ENCODE measurements at regions not wholly inside any gene's neighbourhood (a gene's known extent, or its start where the extent isn't known, plus 50 kb on each side); places are given as distances from the start of the nearest gene placed in this dataset.

DNA sequence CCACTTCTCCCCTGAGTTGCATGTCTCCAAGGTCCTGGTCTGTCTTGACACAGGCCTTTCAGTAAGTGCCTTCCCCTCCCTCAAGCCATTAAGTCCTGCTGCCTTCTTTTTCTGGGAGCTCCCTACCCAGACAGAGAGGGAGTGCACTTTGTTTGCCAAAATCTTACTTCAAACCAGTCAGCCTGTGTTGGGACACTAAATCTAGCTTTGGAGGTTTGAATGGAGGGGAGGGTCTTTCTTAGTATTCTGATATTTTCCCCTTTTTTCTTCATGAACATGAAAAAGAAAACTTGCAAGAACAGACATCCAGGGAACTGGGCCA is 170.7 kb upstream of the PMEPA1 start:
- Mint-ChIP-seq H3K9me3 (no peaks in the 10 kb centered on the region), H3K4me1 (ENCODE audit: low read depth) (no peaks in the 10 kb centered on the region), H3K4me3 (no peak overlapping the region), H3K27ac (no peak overlapping the region), H3K36me3 (ENCODE audit: low read depth) (no peaks in the 10 kb centered on the region), H3K27me3 (peaks cover 16% of the 10 kb centered on the region)
- no peak for DNase-seq

- H3K27ac Mint-ChIP-seq, result no peak overlapping the region
- no peak for DNase-seq
- no peaks in the 10 kb centered on the region for H3K9me3 Mint-ChIP-seq
- H3K4me3 Mint-ChIP-seq, result no peak overlapping the region
- no peaks in the 10 kb centered on the region for H3K36me3 Mint-ChIP-seq (ENCODE audit: low read depth)
- H3K4me1 Mint-ChIP-seq (ENCODE audit: low read depth), result no peaks in the 10 kb centered on the region
- peaks cover 12% of the 10 kb centered on the region for H3K27me3 Mint-ChIP-seq
Observed at GRCh38 chr20:57879779-57880570, 170.2 kb upstream of the PMEPA1 start.

- Mint-ChIP-seq H3K9me3 (no peaks in the 10 kb centered on the region), H3K36me3 (ENCODE audit: low read depth) (no peaks in the 10 kb centered on the region), H3K27ac (no peak overlapping the region), H3K4me1 (ENCODE audit: low read depth) (no peaks in the 10 kb centered on the region), H3K4me3 (no peak overlapping the region), H3K27me3 (peaks cover 10% of the 10 kb centered on the region)
- DNase-seq, result no peak
Observed at GRCh38 chr20:57879437-57879778, 169.6 kb upstream of the PMEPA1 start.

GRCh38 chr20:57878786-57879424 is 169.1 kb upstream of the PMEPA1 start:
- H3K4me3 Mint-ChIP-seq, result no peak overlapping the region
- no peaks in the 10 kb centered on the region for H3K4me1 Mint-ChIP-seq (ENCODE audit: low read depth)
- H3K27ac Mint-ChIP-seq, result no peak overlapping the region
- DNase-seq, result no peak
- no peaks in the 10 kb centered on the region for H3K36me3 Mint-ChIP-seq (ENCODE audit: low read depth)
- peaks cover 12% of the 10 kb centered on the region for H3K27me3 Mint-ChIP-seq
- no peaks in the 10 kb centered on the region for H3K9me3 Mint-ChIP-seq

DNA sequence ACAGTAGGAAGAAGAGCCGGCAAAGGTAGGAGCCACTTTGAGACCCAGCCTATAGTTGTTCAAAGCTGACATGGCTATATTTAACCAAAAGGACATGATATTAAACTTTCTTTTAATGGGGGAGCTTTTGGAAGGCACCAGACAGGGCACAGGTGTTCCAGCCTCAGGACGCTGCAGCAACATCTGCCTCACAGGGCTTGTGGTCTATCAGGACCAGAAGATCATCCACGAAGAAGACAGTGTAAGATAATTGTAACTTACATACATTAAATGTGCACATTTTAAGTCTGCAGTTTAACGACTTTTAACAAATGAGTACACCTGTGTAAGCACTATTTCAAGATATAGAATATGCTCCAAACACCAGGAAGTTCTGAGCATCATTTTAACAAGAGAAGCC is 168.2 kb upstream of the PMEPA1 start:
- Mint-ChIP-seq H3K9me3 (no peaks in the 10 kb centered on the region), H3K27ac (no peak overlapping the region), H3K4me3 (no peak overlapping the region), H3K4me1 (ENCODE audit: low read depth) (no peaks in the 10 kb centered on the region), H3K36me3 (ENCODE audit: low read depth) (no peaks in the 10 kb centered on the region), H3K27me3 (peaks cover 15% of the 10 kb centered on the region)
- DNase-seq, result no peak

GRCh38 chr20:57877131-57877824 is 167.5 kb upstream of the PMEPA1 start:
- DNase-seq, result no peak
- H3K4me3 Mint-ChIP-seq, result no peak overlapping the region
- H3K27ac Mint-ChIP-seq, result no peak overlapping the region
- peaks cover 19% of the 10 kb centered on the region for H3K27me3 Mint-ChIP-seq
- H3K4me1 Mint-ChIP-seq (ENCODE audit: low read depth), result no peaks in the 10 kb centered on the region
- H3K9me3 Mint-ChIP-seq, result no peaks in the 10 kb centered on the region
- H3K36me3 Mint-ChIP-seq (ENCODE audit: low read depth), result no peaks in the 10 kb centered on the region

GRCh38 chr20:57876163-57876562 is 166.3 kb upstream of the PMEPA1 start:
- DNase-seq, result no peak
- no peak overlapping the region for H3K4me3 Mint-ChIP-seq
- H3K27ac Mint-ChIP-seq, result no peak overlapping the region
- H3K4me1 Mint-ChIP-seq (ENCODE audit: low read depth), result no peaks in the 10 kb centered on the region
- peaks cover 22% of the 10 kb centered on the region for H3K27me3 Mint-ChIP-seq
- no peaks in the 10 kb centered on the region for H3K9me3 Mint-ChIP-seq
- no peaks in the 10 kb centered on the region for H3K36me3 Mint-ChIP-seq (ENCODE audit: low read depth)

DNA sequence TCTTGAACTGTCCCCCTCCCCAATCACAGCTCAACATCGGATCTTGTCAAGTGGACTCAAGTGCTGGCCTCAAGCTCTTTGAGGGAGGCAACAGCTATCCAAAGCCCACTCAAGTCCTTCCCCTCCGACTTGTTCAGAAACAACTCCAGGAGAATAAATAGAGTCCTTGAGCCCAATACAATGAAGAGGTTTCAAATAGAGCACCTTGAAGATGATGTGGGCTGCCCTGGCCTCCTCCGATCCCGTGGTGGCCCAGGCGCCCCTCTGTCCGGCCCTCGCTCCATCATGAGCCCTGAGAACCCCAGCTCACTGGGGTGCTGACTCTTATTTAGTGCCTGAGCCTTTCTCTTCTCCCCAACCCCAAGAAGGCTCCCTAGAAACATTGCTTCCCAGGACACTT is 164.3 kb upstream of the PMEPA1 start:
- Mint-ChIP-seq H3K27ac (no peak overlapping the region), H3K27me3 (peaks cover 38% of the 10 kb centered on the region), H3K9me3 (no peaks in the 10 kb centered on the region), H3K4me3 (no peak overlapping the region), H3K4me1 (ENCODE audit: low read depth) (no peaks in the 10 kb centered on the region), H3K36me3 (ENCODE audit: low read depth) (no peaks in the 10 kb centered on the region)
- no peak for DNase-seq

GRCh38 chr20:57872816-57873409 is 163.1 kb upstream of the PMEPA1 start:
- no peak for DNase-seq
- Mint-ChIP-seq H3K4me3 (no peak overlapping the region), H3K36me3 (ENCODE audit: low read depth) (no peaks in the 10 kb centered on the region), H3K4me1 (ENCODE audit: low read depth) (no peaks in the 10 kb centered on the region), H3K9me3 (no peaks in the 10 kb centered on the region), H3K27me3 (peaks cover 44% of the 10 kb centered on the region), H3K27ac (no peak overlapping the region)

GRCh38 chr20:57871237-57871632 is 161.4 kb upstream of the PMEPA1 start:
- H3K4me3 Mint-ChIP-seq, result no peak overlapping the region
- peaks cover under 1% of the 10 kb centered on the region for H3K4me1 Mint-ChIP-seq (ENCODE audit: low read depth)
- peaks cover 52% of the 10 kb centered on the region for H3K27me3 Mint-ChIP-seq
- no peaks in the 10 kb centered on the region for H3K36me3 Mint-ChIP-seq (ENCODE audit: low read depth)
- H3K27ac Mint-ChIP-seq, result no peak overlapping the region
- no peaks in the 10 kb centered on the region for H3K9me3 Mint-ChIP-seq
- no peak for DNase-seq

GRCh38 chr20:57870597-57871236 is 160.9 kb upstream of the PMEPA1 start:
- DNase-seq, result no peak
- H3K36me3 Mint-ChIP-seq (ENCODE audit: low read depth), result no peaks in the 10 kb centered on the region
- H3K4me3 Mint-ChIP-seq, result no peak overlapping the region
- H3K4me1 Mint-ChIP-seq (ENCODE audit: low read depth), result peaks cover 5% of the 10 kb centered on the region
- no peak overlapping the region for H3K27ac Mint-ChIP-seq
- H3K27me3 Mint-ChIP-seq, result peaks cover 57% of the 10 kb centered on the region
- no peaks in the 10 kb centered on the region for H3K9me3 Mint-ChIP-seq

GRCh38 chr20:57869951-57870315 is 160.1 kb upstream of the PMEPA1 start:
- no peaks in the 10 kb centered on the region for H3K36me3 Mint-ChIP-seq (ENCODE audit: low read depth)
- no peak for DNase-seq
- no peak overlapping the region for H3K27ac Mint-ChIP-seq
- H3K27me3 Mint-ChIP-seq, result peaks cover 62% of the 10 kb centered on the region
- H3K4me3 Mint-ChIP-seq, result no peak overlapping the region
- peaks cover 7% of the 10 kb centered on the region for H3K4me1 Mint-ChIP-seq (ENCODE audit: low read depth)
- no peaks in the 10 kb centered on the region for H3K9me3 Mint-ChIP-seq

GRCh38 chr20:57869291-57869950 is 159.6 kb upstream of the PMEPA1 start:
- peaks cover 7% of the 10 kb centered on the region for H3K4me1 Mint-ChIP-seq (ENCODE audit: low read depth)
- no peak overlapping the region for H3K27ac Mint-ChIP-seq
- DNase-seq, result no peak
- peaks cover 62% of the 10 kb centered on the region for H3K27me3 Mint-ChIP-seq
- H3K4me3 Mint-ChIP-seq, result no peak overlapping the region
- H3K9me3 Mint-ChIP-seq, result no peaks in the 10 kb centered on the region
- no peaks in the 10 kb centered on the region for H3K36me3 Mint-ChIP-seq (ENCODE audit: low read depth)

DNA sequence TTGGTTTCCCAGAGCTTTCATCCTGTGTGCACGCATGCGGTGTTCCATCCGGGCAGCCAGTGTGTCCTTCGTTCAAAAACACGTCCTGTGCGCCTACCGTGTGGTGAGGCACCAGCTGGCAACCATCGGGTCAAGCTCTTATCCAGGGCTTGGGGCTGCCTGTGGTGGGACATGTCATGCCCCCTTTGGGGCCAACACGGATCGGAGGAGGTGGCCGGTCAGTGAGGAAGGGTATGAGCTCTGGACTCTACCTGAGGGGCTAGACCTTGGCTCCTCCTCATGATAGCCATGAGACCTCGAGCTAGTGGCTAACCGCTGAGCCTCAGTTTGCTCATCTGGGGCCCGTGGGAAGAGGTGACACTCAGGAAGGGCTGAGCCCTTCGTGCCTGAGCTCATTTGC is 158.5 kb upstream of the PMEPA1 start:
- DNase-seq, result no peak
- Mint-ChIP-seq H3K27ac (no peak overlapping the region), H3K4me1 (ENCODE audit: low read depth) (peaks cover 7% of the 10 kb centered on the region), H3K27me3 (peaks cover 60% of the 10 kb centered on the region), H3K4me3 (no peak overlapping the region), H3K9me3 (no peaks in the 10 kb centered on the region), H3K36me3 (ENCODE audit: low read depth) (no peaks in the 10 kb centered on the region)

Measured in activated T-cell treated with anti-CD3 and anti-CD28 coated beads, Interleukin-2, amount 50 U/mL, for 24 hours (primary cell).